ENCODE measurements at regions not wholly inside any gene's neighbourhood (a gene's known extent, or its start where the extent isn't known, plus 50 kb on each side); places are given as distances from the start of the nearest gene placed in this dataset.

DNA sequence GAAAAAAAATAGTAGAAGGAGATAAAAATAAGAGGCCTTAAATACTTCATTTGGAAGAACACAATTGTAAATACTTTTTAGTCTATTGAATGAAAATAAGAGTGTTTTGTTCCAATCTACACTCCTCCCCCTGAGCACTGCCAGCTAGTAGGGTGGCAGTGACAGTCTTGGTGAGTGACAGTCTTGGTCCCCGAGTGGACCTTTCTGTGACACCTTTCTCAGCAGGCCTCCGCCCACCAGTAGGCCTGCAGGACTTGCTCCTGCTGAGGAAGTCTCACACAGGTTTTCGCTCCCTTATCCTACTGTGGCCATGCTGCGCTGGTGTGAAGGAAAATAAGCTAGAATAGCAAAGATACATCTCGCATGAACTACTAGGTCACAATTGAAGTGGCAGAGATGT lies 666.8 kb downstream of the NR4A2 start:
- Histone ChIP-seq H3K4me1 (ENCODE audit: control insufficient read depth in 1 of 2, insufficient read depth in 2 of 2, low read depth in 1 of 2, low read length in 1 of 2) (no peaks in the 10 kb centered on the region), H4K20me1 (ENCODE audit: insufficient read depth) (no peaks in the 10 kb centered on the region), H3K79me2 (ENCODE audit: insufficient read depth) (no peaks in the 10 kb centered on the region), H3K4me2 (no peak overlapping the region), H3K9me2 (no peaks in the 10 kb centered on the region), H3K27me3 (ENCODE audit: insufficient read depth) (no peaks in the 10 kb centered on the region), H3K36me3 (replicated peaks in 1 of 2; ENCODE audit: control insufficient read depth in 1 of 2, insufficient read depth in 2 of 2, low read length in 1 of 2) (no peaks in the 10 kb centered on the region), H3F3A (replicated peaks; ENCODE audit: insufficient read depth) (no peaks in the 10 kb centered on the region), H3K9me3 (no peaks in the 10 kb centered on the region), H3K9ac (no peak overlapping the region), H3K27ac (ENCODE audit: low read depth in 2 of 2, low read length in 1 of 2) (no peak overlapping the region), H3K4me3 (ENCODE audit: low read depth in 2 of 2, low read length in 1 of 2) (no peak overlapping the region), H2AFZ (ENCODE audit: low read depth) (no peak overlapping the region)
- DNase-seq: no peak
- TF ChIP-seq SMC3 (IDR thresholded peaks at IDR 0.05; ENCODE audit: low read depth, low read length): no peak
- TF ChIP-seq POLR2AphosphoS5 (IDR thresholded peaks at IDR 0.05; ENCODE audit: low read depth, low read length): no peak
- ChIA-PET POLR2A (no interaction called here), CTCF (no interaction called here)
- 43% methylated on average over 5 of the region's 5 CpGs for WGBS (ENCODE audit: low lambda C conversion rate)

DNA sequence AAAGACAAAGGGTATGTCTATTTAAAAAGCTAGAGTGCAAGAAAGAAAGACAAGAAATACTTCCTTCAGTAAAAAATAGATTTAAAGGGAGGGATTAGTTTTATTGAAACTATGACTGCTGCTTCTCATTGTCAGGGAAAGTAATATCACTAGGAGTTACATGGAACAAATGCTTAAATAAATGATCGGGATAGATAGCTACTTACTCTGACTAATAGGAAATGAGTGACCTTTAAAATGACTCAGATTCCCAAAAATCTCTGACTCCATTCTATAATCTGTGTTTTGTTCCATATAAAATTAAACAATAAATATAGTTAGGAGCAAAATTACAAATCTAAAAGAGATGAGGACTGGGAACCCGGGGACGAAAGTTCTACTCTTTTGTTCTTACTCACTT lies 669.3 kb downstream of the NR4A2 start:
- H3K4me3 ChIP-seq (ENCODE audit: low read depth in 2 of 2, low read length in 1 of 2): no peak overlapping the region
- H3K79me2 ChIP-seq (ENCODE audit: insufficient read depth): no peaks in the 10 kb centered on the region
- no peak overlapping the region for H3K27ac ChIP-seq (ENCODE audit: low read depth in 2 of 2, low read length in 1 of 2)
- H2AFZ ChIP-seq (ENCODE audit: low read depth): no peak overlapping the region; the same call in 1 of the 2 replicates
- H3F3A ChIP-seq (replicated peaks; ENCODE audit: insufficient read depth): no peaks in the 10 kb centered on the region
- ChIA-PET CTCF (no interaction called here), POLR2A (no interaction called here)
- TF ChIP-seq NRF1 (IDR thresholded peaks at IDR 0.05; ENCODE audit: low read depth, low read length) (no peak), ELF1 (IDR thresholded peaks at IDR 0.05) (no peak), EZH2phosphoT487 (IDR thresholded peaks at IDR 0.05; ENCODE audit: borderline replicate concordance, low read depth) (no peak), NFIC (IDR thresholded peaks at IDR 0.05; ENCODE audit: borderline replicate concordance) (no peak), FOXM1 (IDR thresholded peaks at IDR 0.05; ENCODE audit: low read depth) (no peak), TCF12 (IDR thresholded peaks at IDR 0.05) (no peak), GABPA (IDR thresholded peaks at IDR 0.05; ENCODE audit: low read depth) (no peak), TEAD4 (IDR thresholded peaks at IDR 0.05; ENCODE audit: borderline replicate concordance, insufficient read depth) (no peak), YY1 (IDR thresholded peaks at IDR 0.05; ENCODE audit: low read depth) (no peak), SMC3 (IDR thresholded peaks at IDR 0.05; ENCODE audit: low read depth, low read length) (no peak), RFX5 (IDR thresholded peaks at IDR 0.05; ENCODE audit: low read length) (no peak)
- TF ChIP-seq, protein P1, sequence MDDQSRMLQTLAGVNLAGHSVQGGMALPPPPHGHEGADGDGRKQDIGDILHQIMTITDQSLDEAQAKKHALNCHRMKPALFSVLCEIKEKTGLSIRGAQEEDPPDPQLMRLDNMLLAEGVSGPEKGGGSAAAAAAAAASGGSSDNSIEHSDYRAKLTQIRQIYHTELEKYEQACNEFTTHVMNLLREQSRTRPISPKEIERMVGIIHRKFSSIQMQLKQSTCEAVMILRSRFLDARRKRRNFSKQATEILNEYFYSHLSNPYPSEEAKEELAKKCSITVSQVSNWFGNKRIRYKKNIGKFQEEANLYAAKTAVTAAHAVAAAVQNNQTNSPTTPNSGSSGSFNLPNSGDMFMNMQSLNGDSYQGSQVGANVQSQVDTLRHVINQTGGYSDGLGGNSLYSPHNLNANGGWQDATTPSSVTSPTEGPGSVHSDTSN (IDR thresholded peaks at IDR 0.05): no peak
- TF ChIP-seq, protein P2, sequence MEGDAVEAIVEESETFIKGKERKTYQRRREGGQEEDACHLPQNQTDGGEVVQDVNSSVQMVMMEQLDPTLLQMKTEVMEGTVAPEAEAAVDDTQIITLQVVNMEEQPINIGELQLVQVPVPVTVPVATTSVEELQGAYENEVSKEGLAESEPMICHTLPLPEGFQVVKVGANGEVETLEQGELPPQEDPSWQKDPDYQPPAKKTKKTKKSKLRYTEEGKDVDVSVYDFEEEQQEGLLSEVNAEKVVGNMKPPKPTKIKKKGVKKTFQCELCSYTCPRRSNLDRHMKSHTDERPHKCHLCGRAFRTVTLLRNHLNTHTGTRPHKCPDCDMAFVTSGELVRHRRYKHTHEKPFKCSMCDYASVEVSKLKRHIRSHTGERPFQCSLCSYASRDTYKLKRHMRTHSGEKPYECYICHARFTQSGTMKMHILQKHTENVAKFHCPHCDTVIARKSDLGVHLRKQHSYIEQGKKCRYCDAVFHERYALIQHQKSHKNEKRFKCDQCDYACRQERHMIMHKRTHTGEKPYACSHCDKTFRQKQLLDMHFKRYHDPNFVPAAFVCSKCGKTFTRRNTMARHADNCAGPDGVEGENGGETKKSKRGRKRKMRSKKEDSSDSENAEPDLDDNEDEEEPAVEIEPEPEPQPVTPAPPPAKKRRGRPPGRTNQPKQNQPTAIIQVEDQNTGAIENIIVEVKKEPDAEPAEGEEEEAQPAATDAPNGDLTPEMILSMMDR (IDR thresholded peaks at IDR 0.05): no peak
- TF ChIP-seq, protein P3, sequence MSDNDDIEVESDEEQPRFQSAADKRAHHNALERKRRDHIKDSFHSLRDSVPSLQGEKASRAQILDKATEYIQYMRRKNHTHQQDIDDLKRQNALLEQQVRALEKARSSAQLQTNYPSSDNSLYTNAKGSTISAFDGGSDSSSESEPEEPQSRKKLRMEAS (IDR thresholded peaks at IDR 0.05; ENCODE audit: low read depth): no peak
- no peak overlapping the region for H3K9ac ChIP-seq
- H3K4me1 ChIP-seq (ENCODE audit: control insufficient read depth in 1 of 2, insufficient read depth in 2 of 2, low read depth in 1 of 2, low read length in 1 of 2): no peaks in the 10 kb centered on the region
- no peak for DNase-seq
- WGBS (ENCODE audit: low lambda C conversion rate): 7% methylated on average over 3 of the region's 3 CpGs
- no peaks in the 10 kb centered on the region for H4K20me1 ChIP-seq (ENCODE audit: insufficient read depth)
- no peaks in the 10 kb centered on the region for H3K9me2 ChIP-seq
- no peak overlapping the region for H3K4me2 ChIP-seq
- H3K27me3 ChIP-seq (ENCODE audit: insufficient read depth): no peaks in the 10 kb centered on the region
- no peaks in the 10 kb centered on the region for H3K36me3 ChIP-seq (replicated peaks in 1 of 2; ENCODE audit: control insufficient read depth in 1 of 2, insufficient read depth in 2 of 2, low read length in 1 of 2)
- H3K9me3 ChIP-seq: no peaks in the 10 kb centered on the region
